H1 (cell line): ENCODE measurements at regions not wholly inside any gene's neighbourhood (a gene's known extent, or its start where the extent isn't known, plus 50 kb on each side); places are given as distances from the start of the nearest gene placed in this dataset.

Experiments
- CBX5 ChIP-seq: fragments of 300-800, 300-1000 bp; sonication (generic); IDR thresholded peaks from 2 replicates; pipeline ENCODE4 v1.7.1; 2016; ENCODE audit warnings: antibody characterized with exemption, low read length, low read depth
- EP300 ChIP-seq, 2 experiments: IDR thresholded peaks; 1 replicate in 1 of 2; 2 replicates in 1 of 2; pipeline ENCODE4 v1.6.1; 2011 to 2012; ENCODE audit warnings: low read depth in 2 of 2, low read length in 2 of 2, mild to moderate bottlenecking in 2 of 2, borderline replicate concordance in 1 of 2, inconsistent platforms in 1 of 2, moderate library complexity in 1 of 2
- KDM4A ChIP-seq: IDR thresholded peaks from one replicate; pipeline ENCODE4 v1.7.1; 2012; ENCODE audit warnings: low read depth, mild to moderate bottlenecking, moderate library complexity, low read length, inconsistent platforms; ENCODE audit not compliant: severe bottlenecking
- MAX ChIP-seq: IDR thresholded peaks from 2 replicates; pipeline ENCODE4 v1.6.1; 2012; ENCODE audit warnings: inconsistent platforms
- POLR2AphosphoS5 ChIP-seq: IDR thresholded peaks from 2 replicates; pipeline ENCODE4 v1.6.1; 2011; ENCODE audit warnings: low read depth, low read length
- SRF ChIP-seq: IDR thresholded peaks from 2 replicates; pipeline ENCODE4 v1.6.1; 2011; ENCODE audit warnings: mild to moderate bottlenecking, low read depth, low read length, moderate library complexity
- SUZ12 ChIP-seq: fragments of 200-600 bp; sonication (generic); IDR thresholded peaks from 2 replicates; pipeline ENCODE4 v1.6.1; 2012; ENCODE audit warnings: mild to moderate bottlenecking, inconsistent platforms, low read length, moderate library complexity, mixed read lengths
- ZNF274 ChIP-seq: IDR thresholded peaks from 2 replicates; pipeline ENCODE4 v1.7.0; 2012; ENCODE audit warnings: low read length, borderline replicate concordance; ENCODE audit errors: extremely low read depth
- TF ChIP-seq, protein P1 (sequence below), 3 experiments: IDR thresholded peaks; 1 replicate in 2 of 3; 2 replicates in 1 of 3; pipeline versions ENCODE4 v1.5.1 to v1.6.1; 2011; ENCODE audit warnings: low read length in 3 of 3, mild to moderate bottlenecking in 3 of 3, inconsistent platforms in 2 of 3, low read depth in 1 of 3, moderate library complexity in 1 of 3; ENCODE audit not compliant: insufficient read depth in 1 of 3; ENCODE audit errors: control extremely low read depth in 1 of 3

DNA sequence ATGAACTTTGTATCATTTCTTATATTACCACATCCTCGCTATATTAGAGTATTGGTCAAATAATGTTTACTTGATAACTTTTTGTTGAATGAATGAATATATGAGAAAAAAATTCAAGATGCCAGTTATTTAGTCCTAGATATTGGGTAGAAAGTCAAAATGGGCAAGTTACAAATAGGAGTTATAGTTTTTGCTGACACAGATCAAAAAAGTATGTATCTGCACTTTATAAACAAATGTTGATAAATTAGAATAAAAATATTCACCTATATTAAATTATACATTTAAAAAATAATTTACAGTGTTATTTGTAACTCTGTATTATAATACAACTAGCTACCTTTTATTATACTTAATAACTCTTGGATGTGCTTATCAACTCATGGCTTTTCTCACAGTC, 57.8 kb upstream of the NDST4 start:
- TF ChIP-seq, protein P1, sequence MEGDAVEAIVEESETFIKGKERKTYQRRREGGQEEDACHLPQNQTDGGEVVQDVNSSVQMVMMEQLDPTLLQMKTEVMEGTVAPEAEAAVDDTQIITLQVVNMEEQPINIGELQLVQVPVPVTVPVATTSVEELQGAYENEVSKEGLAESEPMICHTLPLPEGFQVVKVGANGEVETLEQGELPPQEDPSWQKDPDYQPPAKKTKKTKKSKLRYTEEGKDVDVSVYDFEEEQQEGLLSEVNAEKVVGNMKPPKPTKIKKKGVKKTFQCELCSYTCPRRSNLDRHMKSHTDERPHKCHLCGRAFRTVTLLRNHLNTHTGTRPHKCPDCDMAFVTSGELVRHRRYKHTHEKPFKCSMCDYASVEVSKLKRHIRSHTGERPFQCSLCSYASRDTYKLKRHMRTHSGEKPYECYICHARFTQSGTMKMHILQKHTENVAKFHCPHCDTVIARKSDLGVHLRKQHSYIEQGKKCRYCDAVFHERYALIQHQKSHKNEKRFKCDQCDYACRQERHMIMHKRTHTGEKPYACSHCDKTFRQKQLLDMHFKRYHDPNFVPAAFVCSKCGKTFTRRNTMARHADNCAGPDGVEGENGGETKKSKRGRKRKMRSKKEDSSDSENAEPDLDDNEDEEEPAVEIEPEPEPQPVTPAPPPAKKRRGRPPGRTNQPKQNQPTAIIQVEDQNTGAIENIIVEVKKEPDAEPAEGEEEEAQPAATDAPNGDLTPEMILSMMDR (IDR thresholded peaks at IDR 0.05; ENCODE audit: control extremely low read depth in 1 of 3, insufficient read depth in 1 of 3, low read depth in 1 of 3, low read length in 3 of 3): no peak
- TF ChIP-seq EP300 (IDR thresholded peaks at IDR 0.05; ENCODE audit: borderline replicate concordance in 1 of 2, low read depth in 2 of 2, low read length in 2 of 2): no peak
- no peak for TF ChIP-seq KDM4A
- TF ChIP-seq SRF: no peak
- no peak for TF ChIP-seq ZNF274
- TF ChIP-seq SUZ12: no peak
- no peak for TF ChIP-seq POLR2AphosphoS5
- TF ChIP-seq MAX: no peak
- TF ChIP-seq CBX5: no peak
